Heart right ventricle (tissue), 16 donors: ENCODE measurements at regions not wholly inside any gene's neighbourhood (a gene's known extent, or its start where the extent isn't known, plus 50 kb on each side); places are given as distances from the start of the nearest gene placed in this dataset.
A peak's percentile ranks its signal among the peaks of the same experiment; 100 is the strongest.

Experiments
- ATAC-seq, 8 donors: fragments of 200-7000 bp; cut with Tn5 transposase; one replicate each; pipeline ENCODE4 v1.9.1; 2020; ENCODE audit warnings: mild to moderate bottlenecking in 8 of 8, moderate library complexity in 8 of 8, moderate number of reproducible peaks in 1 of 8
- DNase-seq, 2 donors: peaks; one replicate each; pipeline ENCODE4 v3.0.0-alpha.2; 2020
- H3K27ac ChIP-seq, 10 donors: fragments of 200-600 bp; sonication (generic) in 2 of 10; one replicate each; pipeline versions ENCODE4 v1.5.0 to v1.8.0; 2020 to 2022; ENCODE audit warnings: mild to moderate bottlenecking in 3 of 10
- H3K27me3 ChIP-seq, 7 donors: fragments of 200-600 bp; one replicate each; pipeline ENCODE4 v1.8.0; 2021 to 2022; ENCODE audit warnings: mild to moderate bottlenecking in 2 of 7
- H3K36me3 ChIP-seq, 9 donors: fragments of 200-600 bp; sonication (generic) in 1 of 9; one replicate each; pipeline versions ENCODE4 v1.5.0 to v1.8.0; 2020 to 2022; ENCODE audit warnings: mild to moderate bottlenecking in 2 of 9
- H3K4me1 ChIP-seq, 9 donors: fragments of 200-600 bp; sonication (generic) in 1 of 9; one replicate each; pipeline versions ENCODE4 v1.5.0 to v1.8.0; 2020 to 2022; ENCODE audit warnings: mild to moderate bottlenecking in 4 of 9
- H3K4me3 ChIP-seq, 10 donors: fragments of 200-600 bp; sonication (generic) in 2 of 10; one replicate each; pipeline versions ENCODE4 v1.5.0 to v1.8.0; 2020 to 2022; ENCODE audit warnings: mild to moderate bottlenecking in 7 of 10, moderate library complexity in 2 of 10
- H3K9me3 ChIP-seq, 11 donors: fragments of 200-600 bp in 10 of 11; sonication (generic) in 2 of 11; one replicate each; pipeline versions ENCODE4 v1.5.0 to v1.8.0; 2013 to 2022; ENCODE audit warnings: mild to moderate bottlenecking in 2 of 11, control low read depth in 1 of 11, moderate library complexity in 1 of 11
- CTCF ChIP-seq, 9 donors: fragments of 200-600 bp; sonication (generic) in 2 of 9; IDR thresholded peaks; one replicate each; pipeline versions ENCODE4 v1.5.0 to v1.8.0; 2021 to 2022; ENCODE audit warnings: antibody characterized with exemption in 9 of 9, mild to moderate bottlenecking in 5 of 9, moderate library complexity in 1 of 9
- WGBS, 2 donors: extraction: QIAGEN DNeasy Blood & Tissue Kit; methylation state at CpG; one replicate each; pipeline ENCODE4 v1.1.7; 2013; ENCODE audit warnings: inconsistent platforms in 1 of 2; 5-methylcytosine and 5-hydroxymethylcytosine counted together
- intact Hi-C, 10 donors: fragments of 100-400 bp; cut with DNase I; formaldehyde crosslinking; loops; one replicate each; pipeline versions ENCODE4 v1.11.1 to v1.14.2; 2022
- donor health status: Arrhythmogenic right ventricular cardiomyopathy.
- donor health status: ischemic (EF 13 %, LVEDD 7.1; RV severe dilation, severe dysfunction).
- donor health status: healthy with polysubstance abuse.
- donor health status: DM: no; HTN: yes; CAD: no.
- donor health status: DM: no; HTN: no; CAD: no.
- donor health status: ischemic (EF 25% LVEDD 6.9; RV normal size, moderate dysfunction).
- donor health status: ischemic (EF 25% LVEDD 5.7; RV mildly dilated, moderate dysfunction).
- donor health status: healthy.
- donor health status: DM: yes; HTN: yes; CAD: no.
- donor health status: Ischemic cardiomyopathy.
- donor health status: ischemic (EF 35%, LVEDD 5.7; RV mildly dilated, moderate dysfunction).
- donor health status: nonischemic (EF 11% LVEDD 7.7; RV severe dilation, severe dysfunction).
- donor health status: DM: yes; HTN: yes; CAD: no.
- donor health status: PGD.
- donor health status: ischemic (EF 29% LVEDD 5.4; RV normal size, mild dysfunction).
- donor health status: nonischemic (EF 23%, LVEDD 6.1; RV moderate dilation, normal function).

GRCh38 chr3:73813291-73813690, 188.6 kb upstream of the PDZRN3 start:
- H3K36me3 ChIP-seq = no peaks in the 10 kb centered on the region
- H3K4me1 ChIP-seq = peaks cover 0 to 9% (median 0%) of the 10 kb centered on the region in 9 donors
- 30 to 36% methylated on average over 5 of the region's 5 CpGs for WGBS, 2 donors
- intact Hi-C loops = no loop called here
- H3K4me3 ChIP-seq = peak overlapping the region in 1 of 10 donors; percentile 3
- no peak for TF ChIP-seq CTCF (IDR thresholded peaks at IDR 0.05)
- ATAC-seq (peak in 3 of 8 donors; percentile 37 to 71 (median 52)), DNase-seq (no peak)
- no peaks in the 10 kb centered on the region for H3K27me3 ChIP-seq
- peak overlapping the region in 1 of 10 donors; percentile 52 for H3K27ac ChIP-seq
- no peaks in the 10 kb centered on the region for H3K9me3 ChIP-seq

- Histone ChIP-seq H3K4me3 (no peak overlapping the region), H3K9me3 (no peaks in the 10 kb centered on the region), H3K36me3 (no peaks in the 10 kb centered on the region), H3K27ac (no peak overlapping the region), H3K4me1 (peaks cover 0 to 9% (median 0%) of the 10 kb centered on the region in 9 donors), H3K27me3 (no peaks in the 10 kb centered on the region)
- DNase-seq = no peak
- TF ChIP-seq CTCF (IDR thresholded peaks at IDR 0.05) = no peak
- ATAC-seq = no peak
- intact Hi-C loops = no loop called here
- 82 to 88% methylated on average over 3 of the region's 3 CpGs for WGBS, 2 donors
Measured at GRCh38 chr3:73812054-73812453, 187.3 kb upstream of the PDZRN3 start.

- Histone ChIP-seq H3K4me3 (no peak overlapping the region), H3K27ac (no peak overlapping the region), H3K36me3 (no peaks in the 10 kb centered on the region), H3K4me1 (peaks cover 0 to 22% (median 4%) of the 10 kb centered on the region in 9 donors), H3K27me3 (no peaks in the 10 kb centered on the region), H3K9me3 (peaks cover 0 to 6% (median 0%) of the 10 kb centered on the region in 11 donors)
- intact Hi-C loops = loop anchor here in 1 of 10 donors (10.0 kb wide), 1 partner anchor 184 kb away; the partner anchor contains the start of gene PDZRN3
- 69 to 73% methylated on average over 12 of the region's 12 CpGs for WGBS, 2 donors
- no peak for TF ChIP-seq CTCF (IDR thresholded peaks at IDR 0.05)
- DNase-seq (no peak), ATAC-seq (no peak)
Measured at GRCh38 chr3:73808862-73809509, 184.2 kb upstream of the PDZRN3 start.

- ATAC-seq = peak; percentile 88 to 98 (median 93)
- Histone ChIP-seq H3K4me1 (peaks cover 0 to 14% (median 5%) of the 10 kb centered on the region in 9 donors), H3K4me3 (no peak overlapping the region), H3K9me3 (peaks cover 0 to 6% (median 0%) of the 10 kb centered on the region in 11 donors), H3K27ac (peak overlapping the region; percentile 19 to 83 (median 62)), H3K36me3 (no peaks in the 10 kb centered on the region), H3K27me3 (no peaks in the 10 kb centered on the region)
- peak; percentile 26 to 55 for DNase-seq
- intact Hi-C loops = loop anchor here in 1 of 10 donors (10.0 kb wide), 1 partner anchor 181 kb away; the partner anchor contains the start of gene PDZRN3
- no peak for TF ChIP-seq CTCF (IDR thresholded peaks at IDR 0.05)
- 6 to 26% methylated on average over 3 of the region's 3 CpGs for WGBS, 2 donors
Measured at GRCh38 chr3:73805435-73805834, 180.7 kb upstream of the PDZRN3 start.
